ENCODE measurements at regions not wholly inside any gene's neighbourhood (a gene's known extent, or its start where the extent isn't known, plus 50 kb on each side); places are given as distances from the start of the nearest gene placed in this dataset.

- DNase-seq, result no peak
Measured at GRCh38 chr1:232474826-232475225, 155.1 kb downstream of the SIPA1L2 start.

DNA sequence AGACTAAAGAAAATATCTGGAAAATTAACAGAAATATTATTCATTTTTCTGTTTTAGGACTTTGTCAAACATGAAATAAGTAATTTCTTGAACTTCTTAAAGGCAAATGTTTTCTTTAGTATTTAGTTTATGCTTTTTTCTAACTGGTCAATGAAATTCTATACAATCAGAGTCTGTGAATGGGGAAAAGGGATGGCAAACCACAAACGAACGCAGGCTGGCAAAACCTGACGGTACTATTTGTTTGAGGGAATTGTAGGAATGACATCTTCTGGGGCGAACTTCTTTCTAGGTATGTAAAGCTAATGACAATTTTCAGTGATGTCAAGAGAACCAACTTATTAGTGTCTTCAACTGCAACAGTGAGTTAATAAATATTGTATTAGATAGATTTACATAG lies 156.0 kb downstream of the SIPA1L2 start:
- DNase-seq, result no peak

DNA sequence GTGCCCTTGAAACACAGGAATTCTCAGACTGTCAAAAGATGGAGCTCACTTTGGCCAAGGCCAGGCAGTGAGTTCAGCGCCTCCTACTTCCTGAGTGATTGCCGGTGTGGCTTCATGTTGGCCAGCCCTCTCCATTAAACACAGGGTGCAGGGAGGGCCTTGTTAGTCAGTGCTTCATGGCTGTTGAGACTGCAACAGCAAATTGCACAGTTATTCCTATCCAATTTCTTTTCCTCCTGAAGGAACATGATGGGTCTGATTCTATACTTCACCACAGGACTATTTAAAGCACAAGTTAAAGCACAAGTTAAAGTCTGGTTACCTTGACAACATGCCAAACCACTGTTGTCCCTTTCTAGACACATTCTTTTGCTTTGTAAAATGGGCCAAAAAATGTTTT lies 156.6 kb downstream of the SIPA1L2 start:
- DNase-seq, result no peak

DNA sequence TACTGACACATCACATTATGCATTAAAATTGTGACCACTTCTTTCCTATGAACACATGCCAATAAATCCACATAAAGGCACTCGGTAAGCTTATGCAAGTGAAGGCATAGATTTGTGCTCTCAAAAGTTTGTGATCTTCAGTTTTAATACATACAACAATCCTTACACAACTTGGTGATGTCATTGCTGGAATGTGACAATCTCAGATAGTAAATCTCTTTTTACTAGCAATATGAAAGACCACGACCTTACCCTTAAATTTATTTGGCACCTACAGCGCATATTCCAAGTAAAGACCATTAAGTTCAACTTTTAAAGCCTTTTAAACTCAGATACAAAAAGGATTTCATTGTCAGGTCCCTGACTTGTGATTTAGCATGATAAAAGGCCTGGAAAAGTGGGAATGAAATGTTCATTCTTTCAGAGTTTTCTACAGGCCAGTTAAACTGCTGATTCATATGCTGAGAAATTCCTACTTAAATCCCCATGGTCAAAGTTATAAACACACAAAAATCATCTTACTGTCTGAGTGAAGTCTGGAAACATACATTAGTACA lies 157.4 kb downstream of the SIPA1L2 start:
- DNase-seq, result no peak

GRCh38 chr1:232471250-232471649 lies 158.7 kb downstream of the SIPA1L2 start:
- DNase-seq, result no peak

DNA sequence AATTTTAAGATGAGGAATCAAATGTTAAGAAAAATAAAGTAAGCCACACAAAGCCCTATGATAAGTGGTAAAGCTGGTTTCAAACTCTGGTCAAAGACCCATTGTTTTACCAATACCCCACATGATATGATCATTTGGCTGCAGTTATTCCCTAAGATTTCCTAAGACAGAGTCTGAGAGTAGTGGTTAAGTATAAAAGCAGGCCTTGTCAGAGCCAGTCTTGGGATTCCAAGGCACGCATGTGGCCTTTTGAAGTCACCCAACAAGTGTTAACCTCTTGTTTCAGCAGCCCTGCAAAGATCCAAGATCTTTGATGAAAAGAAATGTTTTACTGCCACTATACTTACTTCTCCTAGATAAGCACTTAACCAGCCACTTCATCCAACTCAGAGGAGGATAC lies 159.2 kb downstream of the SIPA1L2 start:
- no peak for DNase-seq

GRCh38 chr1:232468249-232468648 lies 161.7 kb downstream of the SIPA1L2 start:
- no peak for DNase-seq

DNA sequence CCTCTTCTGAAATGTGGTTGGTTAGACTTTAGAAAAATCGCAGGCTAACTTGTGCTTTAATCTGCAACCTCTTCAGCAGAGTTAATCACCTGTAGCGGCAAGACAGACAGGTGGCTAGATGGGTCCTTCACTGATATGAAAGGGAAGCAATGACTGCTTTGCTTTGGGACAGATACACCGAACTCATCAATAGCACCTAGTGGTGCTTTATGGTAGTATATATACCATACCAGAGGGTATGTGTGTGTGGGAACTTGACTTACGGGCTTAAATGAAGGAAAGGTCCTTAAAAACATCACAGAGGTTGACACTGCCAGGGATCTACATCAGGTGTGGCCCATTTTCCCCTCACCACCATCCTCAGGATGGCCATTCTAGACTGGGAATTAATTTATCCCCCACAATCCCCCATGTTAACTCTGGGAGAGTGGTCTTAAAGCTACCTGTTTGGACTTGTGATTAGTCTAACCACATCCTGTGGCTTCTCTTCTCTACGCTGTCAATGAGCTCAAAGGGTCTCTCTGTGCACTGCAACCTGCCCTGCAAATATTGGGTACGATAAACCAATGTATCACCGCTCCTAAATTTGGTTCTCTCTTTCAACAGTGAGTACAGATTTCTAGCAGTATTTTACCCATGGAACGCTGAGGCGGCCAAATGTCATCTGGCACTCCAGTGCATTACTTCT lies 162.7 kb downstream of the SIPA1L2 start:
- no peak for DNase-seq

DNA sequence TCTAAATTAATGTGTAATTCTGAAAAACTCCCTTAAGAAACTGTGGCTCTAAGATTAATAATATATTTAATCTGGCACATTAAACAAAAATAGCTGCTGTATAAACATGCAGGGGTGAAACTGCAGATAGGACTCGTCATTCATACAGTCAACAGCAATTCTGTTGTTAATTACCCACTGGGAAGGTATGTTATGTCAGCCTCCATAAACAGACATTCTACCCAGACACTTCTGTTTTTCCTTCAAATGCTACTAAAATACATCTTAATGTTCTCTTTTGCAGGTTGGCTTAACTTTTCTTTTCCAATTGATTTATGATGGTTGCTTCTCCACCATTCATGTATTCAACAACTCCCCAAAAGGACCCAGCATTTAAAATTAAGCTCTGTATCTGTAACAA lies 165.6 kb downstream of the SIPA1L2 start:
- DNase-seq, result no peak

DNA sequence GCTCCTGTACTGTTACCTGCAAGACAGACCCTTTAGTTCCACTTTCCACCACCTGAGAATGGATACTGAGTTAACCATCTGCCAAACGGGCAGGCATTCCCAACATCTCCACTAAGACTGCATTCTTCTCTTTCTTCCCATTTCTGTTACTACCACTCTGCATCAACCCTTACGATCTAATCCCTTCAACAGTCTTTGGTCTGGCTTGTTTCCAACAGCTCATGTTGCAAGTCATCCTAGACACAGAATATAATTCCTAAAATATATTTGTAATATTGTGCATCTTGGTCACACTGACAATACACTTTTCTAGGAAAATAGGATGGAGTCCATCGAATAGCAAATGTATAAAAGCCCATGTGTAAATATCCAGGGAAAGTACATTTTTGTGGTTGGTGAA lies 166.7 kb downstream of the SIPA1L2 start:
- no peak for DNase-seq

- DNase-seq, result no peak
Measured at GRCh38 chr1:232462213-232462612, 167.7 kb downstream of the SIPA1L2 start.

DNA sequence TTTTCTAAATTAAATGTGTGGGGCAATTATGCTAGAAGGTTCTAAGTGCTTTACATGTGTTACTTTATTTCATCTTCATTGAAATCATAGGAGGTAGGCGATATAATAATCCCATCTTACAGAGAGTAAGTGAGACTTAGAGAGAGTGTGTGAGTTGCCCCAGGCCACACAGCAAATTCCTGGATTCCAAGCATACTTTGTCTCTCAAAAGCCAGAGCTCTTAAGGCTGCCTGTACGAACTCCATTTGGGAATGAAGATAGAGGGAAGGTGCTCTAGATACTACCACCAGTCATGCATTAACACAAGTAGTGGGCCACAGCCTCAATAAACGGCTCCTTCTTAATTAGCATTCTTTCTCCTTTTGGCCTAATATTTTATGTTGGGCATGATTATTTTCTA lies 170.1 kb downstream of the SIPA1L2 start:
- no peak for DNase-seq

- DNase-seq, result no peak
Measured at GRCh38 chr1:232459087-232459486, 170.8 kb downstream of the SIPA1L2 start.

GRCh38 chr1:232457595-232457994 lies 172.3 kb downstream of the SIPA1L2 start:
- DNase-seq, result no peak

- no peak for DNase-seq
Measured at GRCh38 chr1:232456714-232457113, 173.2 kb downstream of the SIPA1L2 start.

DNA sequence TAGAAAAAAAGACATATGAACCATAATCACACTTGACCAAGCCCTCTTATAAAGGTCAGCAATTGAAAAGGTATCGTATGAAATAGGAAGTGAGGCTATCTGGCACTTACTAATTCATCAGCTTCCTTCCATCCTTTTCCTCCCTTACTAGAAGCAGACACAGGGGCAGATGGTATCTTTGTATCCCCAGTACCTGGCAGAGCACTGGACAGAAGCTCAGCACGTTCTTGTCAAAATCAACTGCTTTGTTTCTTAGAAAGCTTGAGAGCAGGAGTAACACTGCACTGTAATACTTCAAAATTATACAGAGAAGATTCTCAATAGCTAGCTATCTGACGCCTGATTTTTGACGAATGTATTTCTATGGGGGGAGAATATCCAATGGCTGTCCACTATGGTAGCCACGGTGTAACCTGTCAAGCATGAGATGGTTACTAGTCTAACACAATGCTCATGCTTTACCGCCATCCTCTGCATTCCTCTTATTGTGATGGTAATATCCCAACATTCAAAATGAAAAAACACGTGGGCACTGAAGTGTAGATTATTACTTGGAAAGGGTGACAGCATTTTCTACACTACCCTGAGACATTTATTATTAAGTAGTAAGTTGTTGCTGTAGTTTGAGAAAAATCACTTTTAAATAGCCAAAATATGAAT lies 175.6 kb downstream of the SIPA1L2 start:
- no peak for DNase-seq

- no peak for DNase-seq
Measured at GRCh38 chr1:232452736-232453440, 177.0 kb downstream of the SIPA1L2 start.

DNA sequence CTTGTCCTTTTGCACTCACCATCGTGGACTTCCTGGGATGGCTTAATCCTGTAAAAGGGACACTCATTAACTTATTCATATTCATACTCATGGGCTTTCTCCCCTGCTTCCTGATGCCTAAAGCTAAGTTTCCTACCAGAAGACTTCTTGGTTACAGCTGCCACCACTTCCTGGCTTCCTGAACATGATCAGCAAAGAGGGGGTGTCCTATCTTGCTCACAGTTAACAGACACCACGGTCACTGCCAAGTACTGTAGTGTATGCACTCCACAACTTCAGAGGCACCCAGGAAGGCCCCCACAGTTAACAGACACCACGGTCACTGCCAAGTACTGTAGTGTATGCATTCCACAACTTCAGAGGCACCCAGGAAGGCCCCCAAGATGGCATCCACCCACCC lies 177.8 kb downstream of the SIPA1L2 start:
- DNase-seq, result no peak

GRCh38 chr1:232451506-232451905 lies 178.4 kb downstream of the SIPA1L2 start:
- no peak for DNase-seq

DNA sequence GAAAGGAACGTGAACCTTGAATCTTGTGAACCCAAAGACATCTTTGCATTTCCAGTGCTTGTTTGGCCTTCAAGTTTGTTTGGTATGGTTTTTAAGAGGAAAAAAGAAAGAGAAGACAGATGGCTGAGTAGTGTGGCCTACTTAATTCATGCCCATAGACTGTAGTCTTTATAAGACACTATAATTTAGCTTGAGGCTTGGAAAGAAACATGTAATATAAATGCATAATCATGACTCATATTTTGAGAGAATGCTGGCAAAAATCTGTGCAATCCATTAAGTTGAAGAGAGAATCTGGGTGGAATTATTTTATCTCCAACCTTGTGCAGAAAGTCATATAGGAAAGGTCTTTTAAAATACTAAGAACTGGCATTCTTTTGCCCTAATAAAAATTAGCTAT lies 179.3 kb downstream of the SIPA1L2 start:
- no peak for DNase-seq

- no peak for DNase-seq
Measured at GRCh38 chr1:232447125-232447524, 182.8 kb downstream of the SIPA1L2 start.

GRCh38 chr1:232445361-232446106 lies 184.4 kb downstream of the SIPA1L2 start:
- no peak for DNase-seq

GRCh38 chr1:232443372-232443771 lies 186.6 kb downstream of the SIPA1L2 start:
- DNase-seq, result no peak

Measured in right kidney (tissue), 1 donor.